CD4-positive, alpha-beta T cell treated with Interleukin-10 for 1 hour (primary cell): ENCODE measurements at regions not wholly inside any gene's neighbourhood (a gene's known extent, or its start where the extent isn't known, plus 50 kb on each side); places are given as distances from the start of the nearest gene placed in this dataset.

Experiments used
- DNase-seq: peaks from one replicate; pipeline ENCODE4 v3.0.0-alpha.2; 2020

DNA sequence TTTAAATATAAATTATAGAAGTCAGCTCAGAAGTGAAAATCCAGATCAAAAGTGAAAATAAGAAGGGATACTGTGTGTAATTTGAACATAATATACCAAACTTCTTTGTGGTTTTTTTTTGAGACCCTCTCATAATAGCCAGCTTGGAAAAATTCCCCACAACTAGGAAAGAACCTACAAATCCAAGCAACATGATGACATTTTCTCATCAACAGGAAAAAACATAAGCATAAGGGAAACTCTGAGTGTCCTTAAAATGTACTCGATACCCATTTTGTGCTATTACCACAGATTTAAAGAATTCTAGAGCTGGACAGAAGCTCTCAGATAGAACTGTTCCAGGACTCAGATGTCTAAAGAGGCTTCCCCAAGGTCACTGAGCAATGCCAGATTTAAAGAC is 214.8 kb upstream of the KLF14 start:
- peak; percentile 48 for DNase-seq

DNA sequence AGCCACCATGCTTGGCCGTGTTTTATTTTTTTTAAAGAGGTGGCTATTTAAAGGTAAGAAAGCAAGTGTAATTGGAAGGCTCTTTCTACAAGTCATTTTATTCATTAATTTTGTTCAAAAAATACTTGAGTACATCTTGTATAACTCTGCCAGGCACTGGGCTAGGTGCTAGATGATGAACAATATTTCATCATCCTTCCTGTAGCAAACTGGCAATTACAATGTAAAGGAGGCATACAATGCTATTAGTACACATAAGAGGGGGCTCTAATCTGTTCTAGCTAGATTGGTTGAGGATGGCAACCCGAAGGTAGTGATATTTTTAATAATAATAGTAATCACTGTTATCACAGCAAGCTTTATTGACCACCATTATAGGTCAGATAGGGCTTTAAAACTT is 215.5 kb upstream of the KLF14 start:
- peak; percentile 24 for DNase-seq

GRCh38 chr7:130950054-130950453 is 216.0 kb upstream of the KLF14 start:
- no peak for DNase-seq

- DNase-seq, result no peak
Measured at GRCh38 chr7:130950741-130951140, 216.7 kb upstream of the KLF14 start.

- peak; percentile 86 for DNase-seq
Measured at GRCh38 chr7:130951303-130951975, 217.4 kb upstream of the KLF14 start.

DNA sequence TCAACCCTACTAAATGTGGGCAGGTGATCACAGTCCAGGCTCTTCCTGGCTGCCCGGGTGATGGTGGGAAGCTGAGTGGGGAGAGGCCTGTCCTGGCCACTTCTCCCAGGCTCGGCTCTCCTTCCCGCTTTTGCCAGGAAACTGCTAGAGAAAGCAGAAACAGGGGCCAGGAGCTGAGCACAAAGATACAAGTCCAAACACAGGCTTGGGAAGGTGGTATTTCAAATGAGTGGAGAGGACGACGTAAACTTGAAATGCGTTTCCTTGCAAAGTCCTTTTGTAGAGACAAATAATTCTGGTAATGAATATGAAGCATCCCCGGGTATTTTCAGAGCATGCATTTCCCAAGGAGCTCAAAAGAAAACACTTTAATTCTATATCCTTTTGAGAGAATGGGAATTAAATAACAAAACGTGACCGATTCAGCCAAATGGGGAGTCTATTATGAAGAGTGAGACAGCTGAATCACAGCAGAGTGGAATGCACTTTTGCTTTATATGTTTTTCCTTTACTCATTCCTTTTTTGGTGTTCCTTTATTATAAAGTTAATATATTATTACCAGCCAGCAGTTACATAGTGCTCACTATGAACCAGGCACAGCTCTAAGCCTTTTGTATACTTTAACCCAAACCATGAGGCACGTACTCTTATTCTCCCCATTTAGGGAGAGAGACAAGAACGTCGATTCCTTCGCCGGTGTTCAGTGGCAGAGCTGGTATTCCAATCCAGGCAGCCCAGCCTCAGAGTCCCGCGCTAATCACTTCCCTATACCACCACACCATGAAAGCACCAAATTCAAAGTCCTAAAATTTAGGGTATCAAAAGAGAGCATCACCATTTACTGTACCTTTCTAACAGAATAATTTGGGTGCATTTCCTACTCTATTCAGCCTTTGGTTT is 218.2 kb upstream of the KLF14 start:
- DNase-seq, result peak; percentile 35

DNA sequence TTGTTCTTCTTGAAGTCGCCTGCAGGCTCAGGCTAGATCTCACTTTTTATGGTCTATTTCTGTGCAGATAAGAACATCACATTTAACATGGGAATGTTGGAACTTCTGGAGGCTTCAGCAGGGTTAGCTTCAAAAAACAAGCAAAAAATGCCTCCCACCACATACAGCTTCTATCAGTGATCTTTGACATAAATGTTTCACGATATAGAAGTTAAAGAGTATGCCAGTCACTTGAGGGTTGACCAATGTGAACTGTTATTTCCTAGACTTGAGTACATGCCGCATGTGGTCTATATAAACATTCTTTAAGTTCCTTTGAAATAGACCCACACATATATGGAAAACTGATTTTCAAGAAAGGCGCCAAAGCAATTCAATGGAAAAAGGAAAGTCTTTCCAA is 219.2 kb upstream of the KLF14 start:
- no peak for DNase-seq

GRCh38 chr7:130954918-130955564 is 221.0 kb upstream of the KLF14 start:
- peak; percentile 39 for DNase-seq

DNA sequence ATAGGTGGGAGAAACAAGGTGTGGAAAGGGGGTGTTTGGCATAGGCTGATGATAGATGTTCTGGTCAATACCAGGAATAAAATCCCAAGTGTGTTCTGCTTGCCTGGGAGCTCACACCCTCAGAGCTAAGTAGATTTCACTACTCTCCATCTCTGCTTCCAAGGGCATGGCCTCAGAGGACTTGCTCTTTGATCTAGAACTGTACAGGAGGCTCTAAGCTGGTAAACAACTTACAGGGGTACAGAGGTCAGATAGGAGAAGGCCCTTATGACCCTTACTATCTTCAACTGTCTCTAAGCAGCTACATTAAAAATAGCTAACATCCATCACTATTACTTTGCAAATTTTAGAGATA is 221.5 kb upstream of the KLF14 start:
- no peak for DNase-seq

DNA sequence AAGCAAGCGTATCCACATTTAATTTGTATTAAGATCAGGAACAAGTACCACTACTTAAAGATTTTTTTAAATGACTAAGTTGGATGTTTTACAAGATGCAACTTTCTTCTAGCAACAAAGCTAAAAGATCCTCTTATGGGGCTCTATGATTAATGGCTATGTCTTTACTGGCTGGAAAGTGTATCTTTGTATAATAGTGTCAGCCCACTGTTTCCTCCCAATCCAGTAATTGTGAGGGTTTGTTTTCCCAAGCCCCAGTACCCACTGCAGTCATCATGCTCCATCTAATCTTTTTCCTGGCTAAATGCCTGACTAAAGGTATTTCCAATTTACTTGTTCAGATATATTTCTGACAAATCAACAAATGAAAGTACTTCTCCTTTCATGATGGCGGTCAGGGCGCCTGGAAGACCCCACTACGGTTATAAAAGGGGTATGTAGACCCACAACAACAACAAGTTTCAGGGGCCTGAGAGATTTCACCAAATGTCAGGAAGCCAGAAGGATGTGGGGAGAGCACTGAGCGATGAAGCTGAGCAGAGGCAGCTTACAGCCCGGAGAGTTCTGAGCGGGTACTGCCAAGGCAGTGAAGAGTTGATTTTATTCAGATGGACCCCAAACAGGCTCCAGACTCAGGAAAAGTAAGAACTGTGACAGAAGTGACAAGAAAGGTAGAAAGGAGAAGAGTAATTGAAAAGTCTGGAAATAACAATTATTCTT is 222.6 kb upstream of the KLF14 start:
- peak; percentile 53 for DNase-seq

GRCh38 chr7:130957137-130957513 is 223.1 kb upstream of the KLF14 start:
- peak; percentile 77 for DNase-seq

GRCh38 chr7:130957722-130958435 is 223.9 kb upstream of the KLF14 start:
- DNase-seq, result peak; percentile 53

GRCh38 chr7:130958846-130959245 is 224.8 kb upstream of the KLF14 start:
- DNase-seq, result no peak

GRCh38 chr7:130959743-130960207 is 225.8 kb upstream of the KLF14 start:
- DNase-seq, result peak; percentile 73

- peak; percentile 88 for DNase-seq
Measured at GRCh38 chr7:130960208-130960988, 226.4 kb upstream of the KLF14 start.

DNA sequence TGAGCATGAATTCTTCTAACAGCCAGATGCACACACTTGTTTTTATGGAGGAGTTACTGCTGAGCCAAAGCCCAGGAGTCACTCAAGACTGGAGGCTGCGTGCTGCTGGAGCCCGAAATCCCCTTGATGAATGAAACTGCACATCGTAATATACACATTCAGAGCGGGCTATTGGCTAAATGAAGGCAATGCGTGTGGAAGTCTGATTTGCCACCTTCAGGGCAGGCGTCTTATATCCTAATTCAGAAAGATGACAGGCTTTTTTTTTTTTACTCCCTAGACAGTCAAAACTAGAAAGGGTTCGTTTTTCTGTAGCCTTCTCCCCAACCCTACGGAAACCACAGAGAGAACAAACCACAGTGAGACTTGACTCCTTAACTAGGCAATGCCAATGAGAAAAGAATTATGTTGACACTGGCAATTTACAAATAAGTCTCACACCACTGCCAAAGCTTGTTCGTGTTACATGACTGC is 227.2 kb upstream of the KLF14 start:
- DNase-seq, result peak; percentile 93

GRCh38 chr7:130962109-130962508 is 228.1 kb upstream of the KLF14 start:
- DNase-seq, result no peak

GRCh38 chr7:130963339-130963738 is 229.3 kb upstream of the KLF14 start:
- DNase-seq, result no peak

- DNase-seq, result no peak
Measured at GRCh38 chr7:130965515-130965914, 231.5 kb upstream of the KLF14 start.

DNA sequence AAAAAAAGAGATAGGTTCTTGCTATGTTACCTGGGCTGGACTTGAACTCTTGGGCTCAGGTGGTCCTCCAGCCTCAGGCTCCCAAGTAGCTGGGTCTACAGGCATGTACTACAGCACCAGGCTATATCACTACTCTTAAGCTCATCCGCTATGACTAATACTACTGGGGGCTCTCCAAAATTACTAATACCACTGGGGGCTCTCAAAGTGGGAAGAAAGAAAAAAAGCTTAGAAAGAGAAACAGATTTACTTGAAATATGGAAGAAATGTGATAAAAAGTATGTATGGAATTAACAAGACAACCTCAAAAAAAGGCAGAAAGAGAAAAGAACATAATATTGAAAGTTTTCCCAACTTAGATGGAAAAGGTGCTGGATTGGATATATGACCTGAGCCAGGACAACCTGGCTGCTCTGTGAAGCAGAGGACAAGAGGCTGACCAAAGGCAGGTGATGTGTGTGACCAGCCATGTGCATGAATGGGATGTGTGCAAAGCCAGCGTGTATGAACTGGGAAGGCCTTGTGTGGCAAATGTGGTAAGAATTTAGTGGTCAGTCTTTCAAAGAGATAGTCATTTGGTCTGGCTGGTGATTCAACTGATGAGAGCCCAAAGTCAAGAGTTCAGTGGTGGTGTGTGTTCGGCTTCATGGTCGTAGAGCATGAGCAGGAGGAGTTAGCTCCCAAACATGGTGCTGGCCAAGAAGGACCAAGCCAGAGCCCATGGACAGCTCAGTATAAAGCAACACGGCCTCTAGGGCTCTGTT is 232.4 kb upstream of the KLF14 start:
- DNase-seq, result no peak

DNA sequence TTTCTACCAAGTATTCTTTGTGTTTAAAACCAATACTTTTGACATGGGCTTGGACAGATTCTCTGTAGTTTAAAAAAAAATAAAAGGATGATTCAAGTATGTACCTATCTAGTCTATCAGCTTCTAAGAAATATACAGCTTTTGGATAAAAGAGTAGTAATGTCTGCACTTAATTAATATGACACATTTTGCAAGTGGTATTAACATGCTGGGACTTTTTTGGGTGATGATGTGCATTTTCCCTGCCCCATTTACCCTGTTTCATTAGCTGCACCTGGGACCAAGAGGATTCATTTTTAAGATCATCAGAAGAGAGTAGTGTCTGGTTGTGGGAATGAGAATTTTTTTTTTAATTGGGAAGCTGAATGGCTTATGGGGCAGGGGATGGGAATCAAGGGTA is 236.2 kb upstream of the KLF14 start:
- no peak for DNase-seq
